ENCODE measurements at regions not wholly inside any gene's neighbourhood (a gene's known extent, or its start where the extent isn't known, plus 50 kb on each side); places are given as distances from the start of the nearest gene placed in this dataset.

- BruUV-seq (replicated peaks): no TSS peak
- no peak overlapping the region for H2AFZ ChIP-seq (ENCODE audit: low read depth, low read length)
- no peak overlapping the region for H3K4me2 ChIP-seq (ENCODE audit: insufficient read depth, low read length)
- no peaks in the 10 kb centered on the region for H3K9me3 ChIP-seq (replicated peaks; ENCODE audit: control insufficient read depth, insufficient read depth, low read length)
- no peaks in the 10 kb centered on the region for H3K27me3 ChIP-seq (ENCODE audit: control insufficient read depth in 2 of 2, insufficient read depth in 2 of 2, low read length in 2 of 2)
- ChIA-PET CTCF (interaction anchor here (1.8 kb wide), 1 partner anchor 15 kb away, joined by 4 read pairs; no protein-coding TSS in a partner anchor), POLR2A (no interaction called here)
- intact Hi-C loops (cut with micrococcal nuclease) (loop anchor here (1.0 kb wide), 1 partner anchor 11 kb away; no protein-coding TSS in a partner anchor), dilution Hi-C loops (cut with MboI; ENCODE audit: extremely low pct_ligation_motif_present, low sequenced_read_pairs) (no loop called here)
- H3K4me3 ChIP-seq (replicated peaks in 1 of 3; ENCODE audit: insufficient read depth in 1 of 3, low read depth in 1 of 3, low read length in 3 of 3): no peak overlapping the region
- H3K79me2 ChIP-seq (ENCODE audit: control insufficient read depth, insufficient read depth, low read length): no peaks in the 10 kb centered on the region
- no peak overlapping the region for H3K9ac ChIP-seq (replicated peaks; ENCODE audit: extremely low read depth, insufficient read depth, low read length)
- no peaks in the 10 kb centered on the region for H4K20me1 ChIP-seq (replicated peaks; ENCODE audit: control insufficient read depth, extremely low read depth, insufficient read depth, low read length)
- H3K27ac ChIP-seq (ENCODE audit: insufficient read depth, low read depth, low read length): no peak overlapping the region
- no peaks in the 10 kb centered on the region for H3K4me1 ChIP-seq (ENCODE audit: control insufficient read depth, extremely low read depth, insufficient read depth, low read length)
- no peaks in the 10 kb centered on the region for H3K9me1 ChIP-seq (replicated peaks; ENCODE audit: control insufficient read depth, extremely low read depth, insufficient read depth, low read length)
- TF ChIP-seq JUN (IDR thresholded peaks at IDR 0.05; ENCODE audit: borderline replicate concordance, insufficient read depth, insufficient read length, low read depth): no peak
- no peak for TF ChIP-seq CTCF (IDR thresholded peaks at IDR 0.05; ENCODE audit: extremely low read depth in 1 of 2, insufficient read depth in 1 of 2, low read depth in 1 of 2, low read length in 2 of 2)
- TF ChIP-seq FOS (IDR thresholded peaks at IDR 0.05; ENCODE audit: borderline replicate concordance, insufficient read depth, low read length): no peak
- no peak for TF ChIP-seq MAX (IDR thresholded peaks at IDR 0.05; ENCODE audit: insufficient read depth, insufficient read length)
- no peak for TF ChIP-seq MYC (IDR thresholded peaks at IDR 0.05; ENCODE audit: low read depth, low read length)
- no peak for TF ChIP-seq POLR2AphosphoS5 (IDR thresholded peaks at IDR 0.05; ENCODE audit: insufficient read depth, low read depth, low read length)
- no peak for TF ChIP-seq GATA2 (IDR thresholded peaks at IDR 0.05; ENCODE audit: insufficient read depth, insufficient read length, low read depth, low read length)
- no peak for TF ChIP-seq POLR2A (IDR thresholded peaks at IDR 0.05; ENCODE audit: low read depth, low read length)
- TF ChIP-seq EZH2 (IDR thresholded peaks at IDR 0.05; ENCODE audit: borderline replicate concordance, low read depth, low read length, severe bottlenecking): no peak
- no peak for FAIRE-seq
- no peaks in the 10 kb centered on the region for H3K36me3 ChIP-seq (ENCODE audit: control insufficient read depth in 2 of 2, extremely low read depth in 1 of 2, insufficient read depth in 2 of 2, low read length in 2 of 2)
- no peak for DNase-seq (ENCODE audit: low read depth, low spot score)
Measured at GRCh38 chr6:154580397-154581135, 70.1 kb upstream of the CNKSR3 start.

Measured in endothelial cell of umbilical vein (primary cell).